GM12865 (cell line): ENCODE measurements at regions not wholly inside any gene's neighbourhood (a gene's known extent, or its start where the extent isn't known, plus 50 kb on each side); places are given as distances from the start of the nearest gene placed in this dataset.

ENCODE experiments used
- DNase-seq: peaks from one replicate; pipeline ENCODE4 v3.0.0; 2010; ENCODE audit warnings: low read depth
- H3K4me3 ChIP-seq: 2 replicates; pipeline ENCODE4 v1.5.1; 2011; ENCODE audit warnings: mild to moderate bottlenecking, low read depth, low read length, control low read depth
- TF ChIP-seq, protein P1 (sequence below): IDR thresholded peaks from 2 replicates; pipeline ENCODE4 v1.5.1; 2011; ENCODE audit warnings: low read length, control low read depth, low read depth, inconsistent platforms; ENCODE audit not compliant: insufficient read depth; ENCODE audit errors: missing control alignments

DNA sequence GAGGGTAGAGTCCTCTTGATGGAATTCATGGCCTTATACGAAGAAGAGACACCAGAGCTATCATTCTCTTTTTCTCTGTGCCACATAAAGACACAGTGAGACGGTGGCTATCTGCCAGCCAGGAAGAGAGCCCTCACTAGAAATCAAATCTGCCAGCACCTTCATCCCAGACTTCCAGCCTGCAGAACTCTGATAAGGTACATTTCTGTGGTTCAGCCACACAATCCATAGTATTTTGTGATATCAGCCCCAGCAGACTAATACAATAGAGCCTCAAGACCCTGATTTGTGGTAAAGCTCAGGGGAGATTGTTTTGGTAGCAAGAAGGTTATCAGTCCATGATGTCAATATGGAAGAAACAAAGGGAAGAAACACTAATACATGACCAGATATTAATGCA, 1213.2 kb downstream of the NLGN4X start:
- H3K4me3 ChIP-seq: no peak overlapping the region
- no peak for DNase-seq
- TF ChIP-seq, protein P1, sequence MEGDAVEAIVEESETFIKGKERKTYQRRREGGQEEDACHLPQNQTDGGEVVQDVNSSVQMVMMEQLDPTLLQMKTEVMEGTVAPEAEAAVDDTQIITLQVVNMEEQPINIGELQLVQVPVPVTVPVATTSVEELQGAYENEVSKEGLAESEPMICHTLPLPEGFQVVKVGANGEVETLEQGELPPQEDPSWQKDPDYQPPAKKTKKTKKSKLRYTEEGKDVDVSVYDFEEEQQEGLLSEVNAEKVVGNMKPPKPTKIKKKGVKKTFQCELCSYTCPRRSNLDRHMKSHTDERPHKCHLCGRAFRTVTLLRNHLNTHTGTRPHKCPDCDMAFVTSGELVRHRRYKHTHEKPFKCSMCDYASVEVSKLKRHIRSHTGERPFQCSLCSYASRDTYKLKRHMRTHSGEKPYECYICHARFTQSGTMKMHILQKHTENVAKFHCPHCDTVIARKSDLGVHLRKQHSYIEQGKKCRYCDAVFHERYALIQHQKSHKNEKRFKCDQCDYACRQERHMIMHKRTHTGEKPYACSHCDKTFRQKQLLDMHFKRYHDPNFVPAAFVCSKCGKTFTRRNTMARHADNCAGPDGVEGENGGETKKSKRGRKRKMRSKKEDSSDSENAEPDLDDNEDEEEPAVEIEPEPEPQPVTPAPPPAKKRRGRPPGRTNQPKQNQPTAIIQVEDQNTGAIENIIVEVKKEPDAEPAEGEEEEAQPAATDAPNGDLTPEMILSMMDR: no peak

DNA sequence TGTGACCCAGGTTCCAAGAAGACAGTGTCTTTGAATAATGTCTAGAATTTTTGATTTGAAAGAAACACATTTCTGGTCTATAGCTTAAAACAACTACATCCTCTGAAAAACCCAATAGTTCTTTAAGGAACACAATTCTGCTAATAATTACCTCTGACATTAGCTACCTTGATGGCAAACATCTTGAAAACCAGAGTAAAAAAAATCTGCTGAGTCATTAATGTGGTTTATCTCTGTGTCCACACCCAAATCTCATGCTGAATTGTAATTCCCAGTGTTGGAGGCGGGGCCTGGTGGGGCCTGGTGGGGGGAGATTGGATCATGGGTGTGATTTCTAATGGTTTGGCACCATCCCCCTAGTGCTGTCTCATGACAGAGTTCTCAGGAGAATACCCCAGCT, 1233.8 kb downstream of the NLGN4X start:
- TF ChIP-seq, protein P1: no peak
- no peak overlapping the region for H3K4me3 ChIP-seq
- no peak for DNase-seq

DNA sequence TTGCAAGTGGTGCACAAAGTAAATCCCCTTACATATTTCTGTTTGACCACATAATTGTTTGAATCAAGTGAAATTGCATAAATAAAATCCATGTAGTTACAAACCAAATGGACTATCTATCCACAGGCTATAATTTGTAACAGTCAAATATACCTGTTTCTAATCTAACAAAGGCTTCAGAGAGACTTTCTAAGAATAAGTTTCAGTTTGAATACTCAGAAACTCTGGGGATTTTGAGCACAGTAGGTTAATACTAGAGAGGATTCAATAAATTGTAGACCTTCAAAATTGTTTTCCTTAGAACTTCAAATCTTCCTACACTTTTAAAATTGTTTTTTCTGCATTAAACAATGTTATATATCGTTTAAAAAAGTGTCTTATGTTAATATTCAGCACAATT, 1250.1 kb downstream of the NLGN4X start:
- DNase-seq: no peak
- TF ChIP-seq, protein P1: no peak
- H3K4me3 ChIP-seq: no peak overlapping the region

DNA sequence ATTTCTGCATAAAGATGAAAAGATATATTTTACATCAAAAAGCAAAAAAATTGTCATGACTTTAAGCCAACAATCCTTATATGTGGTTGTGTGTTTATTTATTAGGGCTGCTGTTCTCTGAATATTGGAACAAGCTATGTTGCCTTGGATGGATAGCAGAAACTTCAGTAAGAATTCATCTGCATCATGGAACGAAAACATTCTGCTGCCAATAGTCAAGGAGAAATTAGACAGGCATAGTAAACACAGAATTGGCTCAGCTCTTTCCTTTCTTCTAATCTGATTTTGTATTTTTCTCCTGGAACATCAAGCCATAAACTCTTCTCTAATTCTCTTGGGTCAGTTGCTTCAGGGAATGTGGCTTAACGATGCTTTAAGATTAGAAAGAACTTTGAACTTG, 1257.0 kb downstream of the NLGN4X start:
- TF ChIP-seq, protein P1: no peak
- no peak overlapping the region for H3K4me3 ChIP-seq
- no peak for DNase-seq

DNA sequence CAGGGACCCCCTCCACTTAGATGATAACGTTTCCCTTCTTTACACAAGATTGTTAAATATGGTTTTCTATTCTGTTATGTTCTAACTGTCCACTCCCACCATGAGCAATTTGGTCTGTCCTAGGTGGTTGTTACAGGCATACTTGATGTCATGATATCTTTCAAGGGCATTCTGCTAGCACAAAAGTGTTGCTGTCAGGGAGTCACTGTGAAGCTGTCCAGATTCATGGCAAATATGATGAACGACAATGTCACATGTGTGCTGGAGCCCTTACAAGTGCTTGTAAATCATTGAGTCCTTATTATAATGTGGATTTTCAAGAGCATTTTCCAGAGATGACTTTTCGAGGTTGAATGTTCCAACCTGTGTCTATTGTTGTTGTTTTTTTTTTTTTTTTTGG, 1250.7 kb upstream of the PRKX start:
- DNase-seq: no peak
- TF ChIP-seq, protein P1: no peak
- H3K4me3 ChIP-seq: no peak overlapping the region

DNA sequence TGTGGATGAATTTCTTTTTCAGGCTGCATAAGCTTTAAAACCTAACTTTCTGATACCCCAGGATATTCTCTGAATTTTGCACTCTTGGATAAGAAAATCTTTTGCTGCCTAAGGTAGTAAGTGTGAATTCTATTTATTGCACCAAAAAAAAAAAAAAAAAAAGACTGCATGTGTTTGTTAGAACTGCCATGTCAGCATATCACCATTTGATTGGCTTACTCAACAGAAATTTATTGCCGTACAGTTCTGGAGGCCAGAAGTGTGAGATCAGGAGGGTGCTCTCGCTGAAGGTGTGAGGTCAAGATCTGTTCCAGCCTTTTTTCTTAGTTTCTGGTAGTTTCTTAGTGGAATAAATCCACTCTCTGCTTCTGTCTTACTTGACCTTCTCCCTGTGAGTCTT, 1250.0 kb upstream of the PRKX start:
- DNase-seq: no peak
- no peak overlapping the region for H3K4me3 ChIP-seq
- TF ChIP-seq, protein P1: no peak

DNA sequence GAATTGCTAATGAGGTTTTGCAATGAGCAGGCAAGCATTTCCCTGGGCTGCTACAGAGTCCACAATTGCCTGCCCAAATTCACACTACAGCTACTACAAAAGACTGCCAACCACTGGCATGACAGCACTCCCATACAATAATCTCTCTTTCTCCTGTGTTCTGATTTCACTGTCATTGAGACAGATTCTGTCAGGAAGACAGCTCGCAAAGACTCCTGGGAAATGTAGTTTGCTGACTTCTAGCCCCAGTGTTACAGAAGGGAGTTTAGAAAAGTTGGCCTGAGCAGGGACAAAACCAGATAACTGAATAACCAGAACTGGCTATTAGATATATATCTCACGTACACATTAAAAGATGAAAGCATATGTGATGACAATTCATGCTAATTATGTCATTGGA, 1231.3 kb upstream of the PRKX start:
- no peak overlapping the region for H3K4me3 ChIP-seq
- DNase-seq: no peak
- TF ChIP-seq, protein P1: no peak
